SU-DHL-6 (cell line): ENCODE measurements at regions not wholly inside any gene's neighbourhood (a gene's known extent, or its start where the extent isn't known, plus 50 kb on each side); places are given as distances from the start of the nearest gene placed in this dataset.

Source experiments
- H2AFZ ChIP-seq: fragments of 200-600 bp; sonication (generic); 2 replicates; pipeline ENCODE4 v1.6.1; 2014; ENCODE audit warnings: low read depth, mild to moderate bottlenecking, moderate library complexity, mixed read lengths, antibody characterized with exemption, low read length; ENCODE audit not compliant: severe bottlenecking
- H3F3A ChIP-seq: fragments of 200-600 bp; shearing (Covaris generic); 2 replicates; pipeline ENCODE4 v1.6.0; 2016; ENCODE audit warnings: antibody characterized with exemption, mild to moderate bottlenecking; ENCODE audit not compliant: insufficient read depth
- H3K27ac ChIP-seq: fragments of 200-600 bp; sonication (generic); 2 replicates; pipeline ENCODE4 v1.5.1; 2016; ENCODE audit warnings: low read depth, mild to moderate bottlenecking, low read length, moderate library complexity, mixed read lengths
- H3K27me3 ChIP-seq: fragments of 200-600 bp; sonication (generic), shearing (Covaris generic); 2 replicates; pipeline ENCODE4 v1.6.0; 2014; ENCODE audit warnings: mild to moderate bottlenecking, low read length
- H3K36me3 ChIP-seq: fragments of 200-600 bp; sonication (generic); 2 replicates; pipeline ENCODE4 v1.6.1; 2014; ENCODE audit warnings: mild to moderate bottlenecking, low read length, mixed read lengths
- H3K4me2 ChIP-seq: fragments of 300-600, 200-600 bp; shearing (Covaris generic), sonication (generic); 2 replicates; pipeline ENCODE4 v1.6.0; 2014; ENCODE audit warnings: low read length, low read depth, mild to moderate bottlenecking; ENCODE audit not compliant: poor library complexity, severe bottlenecking
- H3K4me3 ChIP-seq: fragments of 200-600 bp; sonication (generic); 2 replicates; pipeline ENCODE4 v1.5.1; 2014; ENCODE audit warnings: antibody characterized with exemption, low read length, mild to moderate bottlenecking, mixed read lengths; ENCODE audit not compliant: insufficient read depth, poor library complexity, severe bottlenecking
- H3K79me2 ChIP-seq: fragments of 200-600 bp; sonication (generic); 2 replicates; pipeline ENCODE4 v1.6.1; 2014; ENCODE audit warnings: mild to moderate bottlenecking, low read length, moderate library complexity; ENCODE audit not compliant: insufficient read depth
- H3K9ac ChIP-seq: fragments of 200-600 bp; sonication (generic); 2 replicates; pipeline ENCODE4 v1.7.0; 2014; ENCODE audit warnings: mild to moderate bottlenecking, low read length
- H3K9me2 ChIP-seq: fragments of 200-600 bp; sonication (generic); replicated peaks from 2 replicates; pipeline ENCODE4 v1.6.1; 2014; ENCODE audit warnings: low read length; ENCODE audit not compliant: insufficient read depth
- H3K9me3 ChIP-seq: fragments of 200-600 bp; sonication (generic); 2 replicates; pipeline ENCODE4 v1.6.1; 2014; ENCODE audit warnings: low read length, mixed read lengths; ENCODE audit not compliant: insufficient read depth
- H4K20me1 ChIP-seq: fragments of 200-600 bp; sonication (generic); 2 replicates; pipeline ENCODE4 v1.6.1; 2014; ENCODE audit warnings: low read depth, mild to moderate bottlenecking, antibody characterized with exemption, low read length, moderate library complexity, mixed read lengths
- EZH2phosphoT487 ChIP-seq: fragments of 200-600 bp; sonication (generic), shearing (Covaris generic); conservative IDR thresholded peaks from 2 replicates; pipeline ENCODE4 v1.6.1; 2018; ENCODE audit warnings: mild to moderate bottlenecking, antibody characterized with exemption, low read length, moderate library complexity, mixed read lengths
- TF ChIP-seq, protein P1 (sequence below): fragments of 200-600 bp; sonication (generic); IDR thresholded peaks from one replicate; pipeline ENCODE4 v1.5.1; 2017; ENCODE audit warnings: antibody characterized with exemption, mild to moderate bottlenecking, low read length, moderate library complexity; ENCODE audit not compliant: insufficient read depth, poor library complexity, severe bottlenecking

DNA sequence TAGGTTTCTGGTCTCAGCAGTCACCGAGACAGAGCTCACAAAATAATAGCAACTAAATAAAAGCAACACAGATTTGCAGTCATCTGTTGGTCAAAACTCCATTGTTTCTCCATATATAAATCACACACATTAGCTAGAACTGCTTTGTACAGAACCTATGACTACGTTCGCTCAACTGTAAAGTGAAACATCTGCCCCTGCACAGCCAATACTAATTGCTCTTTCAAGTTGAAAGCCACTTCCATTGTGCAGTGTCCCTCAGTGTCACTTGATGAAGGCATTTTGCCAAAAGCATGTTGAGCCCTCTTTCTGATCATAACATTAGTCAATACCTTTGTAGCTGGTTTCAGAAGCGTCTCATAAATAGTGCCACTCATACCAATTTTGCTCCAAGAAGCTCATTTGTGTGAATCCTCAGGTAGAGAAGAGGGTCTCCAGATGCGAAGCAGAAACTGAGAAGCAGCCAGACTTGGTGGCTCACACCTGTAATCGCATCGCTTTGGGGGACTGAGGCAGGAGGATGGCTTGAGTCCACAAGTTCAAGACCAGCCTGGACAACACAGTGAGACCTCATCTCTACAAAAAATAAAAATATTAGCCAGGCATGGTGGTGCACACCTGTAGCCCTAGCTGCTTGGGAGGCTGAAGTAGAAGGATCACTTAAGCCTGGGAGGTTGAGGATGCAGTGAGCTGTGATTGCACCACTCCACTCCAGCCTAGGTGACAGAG is 68.9 kb downstream of the PERP start:
- Histone ChIP-seq H3K27ac (no peak overlapping the region), H4K20me1 (no peaks in the 10 kb centered on the region), H3K4me3 (no peak overlapping the region), H3F3A (no peaks in the 10 kb centered on the region), H2AFZ (no peak overlapping the region), H3K9ac (no peak overlapping the region), H3K9me3 (no peaks in the 10 kb centered on the region), H3K79me2 (no peaks in the 10 kb centered on the region), H3K36me3 (no peaks in the 10 kb centered on the region), H3K4me2 (no peak overlapping the region), H3K9me2 (no peaks in the 10 kb centered on the region), H3K27me3 (no peaks in the 10 kb centered on the region)
- TF ChIP-seq EZH2phosphoT487: no peak
- TF ChIP-seq, protein P1, sequence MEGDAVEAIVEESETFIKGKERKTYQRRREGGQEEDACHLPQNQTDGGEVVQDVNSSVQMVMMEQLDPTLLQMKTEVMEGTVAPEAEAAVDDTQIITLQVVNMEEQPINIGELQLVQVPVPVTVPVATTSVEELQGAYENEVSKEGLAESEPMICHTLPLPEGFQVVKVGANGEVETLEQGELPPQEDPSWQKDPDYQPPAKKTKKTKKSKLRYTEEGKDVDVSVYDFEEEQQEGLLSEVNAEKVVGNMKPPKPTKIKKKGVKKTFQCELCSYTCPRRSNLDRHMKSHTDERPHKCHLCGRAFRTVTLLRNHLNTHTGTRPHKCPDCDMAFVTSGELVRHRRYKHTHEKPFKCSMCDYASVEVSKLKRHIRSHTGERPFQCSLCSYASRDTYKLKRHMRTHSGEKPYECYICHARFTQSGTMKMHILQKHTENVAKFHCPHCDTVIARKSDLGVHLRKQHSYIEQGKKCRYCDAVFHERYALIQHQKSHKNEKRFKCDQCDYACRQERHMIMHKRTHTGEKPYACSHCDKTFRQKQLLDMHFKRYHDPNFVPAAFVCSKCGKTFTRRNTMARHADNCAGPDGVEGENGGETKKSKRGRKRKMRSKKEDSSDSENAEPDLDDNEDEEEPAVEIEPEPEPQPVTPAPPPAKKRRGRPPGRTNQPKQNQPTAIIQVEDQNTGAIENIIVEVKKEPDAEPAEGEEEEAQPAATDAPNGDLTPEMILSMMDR: no peak
